ENCODE measurements at regions not wholly inside any gene's neighbourhood (a gene's known extent, or its start where the extent isn't known, plus 50 kb on each side); places are given as distances from the start of the nearest gene placed in this dataset.

- Histone ChIP-seq H3K9me2 (replicated peaks; ENCODE audit: control insufficient read depth, low read length) (no peaks in the 10 kb centered on the region), H3F3A (ENCODE audit: control insufficient read depth, insufficient read depth) (no peaks in the 10 kb centered on the region), H3K4me1 (ENCODE audit: control insufficient read depth, low read length) (no peaks in the 10 kb centered on the region), H3K36me3 (ENCODE audit: control insufficient read depth, low read length) (no peaks in the 10 kb centered on the region), H3K4me3 (ENCODE audit: low read length) (no peak overlapping the region), H3K79me2 (ENCODE audit: control insufficient read depth, low read length) (no peaks in the 10 kb centered on the region), H3K27me3 (ENCODE audit: control insufficient read depth, low read length) (no peaks in the 10 kb centered on the region), H3K9me3 (ENCODE audit: control insufficient read depth, insufficient read depth, low read length) (no peaks in the 10 kb centered on the region; the same call in 1 of the 2 replicates), H3K4me2 (ENCODE audit: low read length) (no peak overlapping the region), H3K27ac (ENCODE audit: low read depth, low read length) (no peak overlapping the region), H4K20me1 (ENCODE audit: control insufficient read depth, insufficient read depth, low read depth, low read length) (no peaks in the 10 kb centered on the region)
- TF ChIP-seq, protein P1, sequence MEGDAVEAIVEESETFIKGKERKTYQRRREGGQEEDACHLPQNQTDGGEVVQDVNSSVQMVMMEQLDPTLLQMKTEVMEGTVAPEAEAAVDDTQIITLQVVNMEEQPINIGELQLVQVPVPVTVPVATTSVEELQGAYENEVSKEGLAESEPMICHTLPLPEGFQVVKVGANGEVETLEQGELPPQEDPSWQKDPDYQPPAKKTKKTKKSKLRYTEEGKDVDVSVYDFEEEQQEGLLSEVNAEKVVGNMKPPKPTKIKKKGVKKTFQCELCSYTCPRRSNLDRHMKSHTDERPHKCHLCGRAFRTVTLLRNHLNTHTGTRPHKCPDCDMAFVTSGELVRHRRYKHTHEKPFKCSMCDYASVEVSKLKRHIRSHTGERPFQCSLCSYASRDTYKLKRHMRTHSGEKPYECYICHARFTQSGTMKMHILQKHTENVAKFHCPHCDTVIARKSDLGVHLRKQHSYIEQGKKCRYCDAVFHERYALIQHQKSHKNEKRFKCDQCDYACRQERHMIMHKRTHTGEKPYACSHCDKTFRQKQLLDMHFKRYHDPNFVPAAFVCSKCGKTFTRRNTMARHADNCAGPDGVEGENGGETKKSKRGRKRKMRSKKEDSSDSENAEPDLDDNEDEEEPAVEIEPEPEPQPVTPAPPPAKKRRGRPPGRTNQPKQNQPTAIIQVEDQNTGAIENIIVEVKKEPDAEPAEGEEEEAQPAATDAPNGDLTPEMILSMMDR (IDR thresholded peaks at IDR 0.05; ENCODE audit: low read depth, low read length, poor library complexity, severe bottlenecking), result no peak
- TF ChIP-seq EZH2phosphoT487 (IDR thresholded peaks at IDR 0.05; ENCODE audit: borderline replicate concordance, low read length), result no peak
Observed at GRCh38 chr15:47356297-47356696, 361.0 kb upstream of the SEMA6D start.

GRCh38 chr15:47358876-47359275, 358.4 kb upstream of the SEMA6D start:
- Histone ChIP-seq H3K4me1 (ENCODE audit: control insufficient read depth, low read length) (no peaks in the 10 kb centered on the region), H3K36me3 (ENCODE audit: control insufficient read depth, low read length) (no peaks in the 10 kb centered on the region), H3F3A (ENCODE audit: control insufficient read depth, insufficient read depth) (no peaks in the 10 kb centered on the region), H3K79me2 (ENCODE audit: control insufficient read depth, low read length) (no peaks in the 10 kb centered on the region), H3K27me3 (ENCODE audit: control insufficient read depth, low read length) (no peaks in the 10 kb centered on the region), H3K27ac (ENCODE audit: low read depth, low read length) (no peak overlapping the region), H3K4me2 (ENCODE audit: low read length) (no peak overlapping the region), H4K20me1 (ENCODE audit: control insufficient read depth, insufficient read depth, low read depth, low read length) (no peaks in the 10 kb centered on the region), H3K9me2 (replicated peaks; ENCODE audit: control insufficient read depth, low read length) (no peaks in the 10 kb centered on the region), H3K4me3 (ENCODE audit: low read length) (no peak overlapping the region), H3K9me3 (ENCODE audit: control insufficient read depth, insufficient read depth, low read length) (no peaks in the 10 kb centered on the region; the same call in 1 of the 2 replicates)
- no peak for TF ChIP-seq EZH2phosphoT487 (IDR thresholded peaks at IDR 0.05; ENCODE audit: borderline replicate concordance, low read length)
- TF ChIP-seq, protein P1 (IDR thresholded peaks at IDR 0.05; ENCODE audit: low read depth, low read length, poor library complexity, severe bottlenecking), result no peak

GRCh38 chr15:47360305-47360704, 357.0 kb upstream of the SEMA6D start:
- no peak overlapping the region for H3K4me2 ChIP-seq (ENCODE audit: low read length)
- H3K36me3 ChIP-seq (ENCODE audit: control insufficient read depth, low read length), result no peaks in the 10 kb centered on the region
- no peaks in the 10 kb centered on the region for H3K4me1 ChIP-seq (ENCODE audit: control insufficient read depth, low read length)
- H3K9me2 ChIP-seq (replicated peaks; ENCODE audit: control insufficient read depth, low read length), result no peaks in the 10 kb centered on the region
- H3K4me3 ChIP-seq (ENCODE audit: low read length), result no peak overlapping the region
- H3K27ac ChIP-seq (ENCODE audit: low read depth, low read length), result no peak overlapping the region
- H3K27me3 ChIP-seq (ENCODE audit: control insufficient read depth, low read length), result no peaks in the 10 kb centered on the region
- no peaks in the 10 kb centered on the region; the same call in 1 of the 2 replicates for H3K9me3 ChIP-seq (ENCODE audit: control insufficient read depth, insufficient read depth, low read length)
- H4K20me1 ChIP-seq (ENCODE audit: control insufficient read depth, insufficient read depth, low read depth, low read length), result no peaks in the 10 kb centered on the region
- H3K79me2 ChIP-seq (ENCODE audit: control insufficient read depth, low read length), result no peaks in the 10 kb centered on the region
- H3F3A ChIP-seq (ENCODE audit: control insufficient read depth, insufficient read depth), result no peaks in the 10 kb centered on the region
- TF ChIP-seq, protein P1 (IDR thresholded peaks at IDR 0.05; ENCODE audit: low read depth, low read length, poor library complexity, severe bottlenecking), result no peak
- no peak for TF ChIP-seq EZH2phosphoT487 (IDR thresholded peaks at IDR 0.05; ENCODE audit: borderline replicate concordance, low read length)
